ENCODE measurements at regions not wholly inside any gene's neighbourhood (a gene's known extent, or its start where the extent isn't known, plus 50 kb on each side); places are given as distances from the start of the nearest gene placed in this dataset.

GRCh38 chr2:76446872-76447271 is 736.2 kb upstream of the GCFC2 start:
- no peak for ATAC-seq (ENCODE audit: low read depth)
- no peaks in the 10 kb centered on the region for H3K36me3 ChIP-seq (ENCODE audit: low read depth)
- H3K27ac ChIP-seq (ENCODE audit: poor library complexity, severe bottlenecking), result no peak overlapping the region
- no peaks in the 10 kb centered on the region for H3K4me1 ChIP-seq (ENCODE audit: insufficient read depth, poor library complexity, severe bottlenecking)
- no peaks in the 10 kb centered on the region for H3K9me3 ChIP-seq (ENCODE audit: severe bottlenecking)
- H3K27me3 ChIP-seq (ENCODE audit: insufficient read depth, poor library complexity, severe bottlenecking), result no peaks in the 10 kb centered on the region
- no peak for DNase-seq (ENCODE audit: low spot score)
- no peak overlapping the region for H3K4me3 ChIP-seq (ENCODE audit: severe bottlenecking)
- no peak for TF ChIP-seq CTCF (IDR thresholded peaks at IDR 0.05; ENCODE audit: poor library complexity, severe bottlenecking)

GRCh38 chr2:76445880-76446279 is 735.2 kb upstream of the GCFC2 start:
- Histone ChIP-seq H3K36me3 (ENCODE audit: low read depth) (no peaks in the 10 kb centered on the region), H3K4me3 (ENCODE audit: severe bottlenecking) (no peak overlapping the region), H3K4me1 (ENCODE audit: insufficient read depth, poor library complexity, severe bottlenecking) (no peaks in the 10 kb centered on the region), H3K27ac (ENCODE audit: poor library complexity, severe bottlenecking) (no peak overlapping the region), H3K9me3 (ENCODE audit: severe bottlenecking) (no peaks in the 10 kb centered on the region), H3K27me3 (ENCODE audit: insufficient read depth, poor library complexity, severe bottlenecking) (no peaks in the 10 kb centered on the region)
- no peak for ATAC-seq (ENCODE audit: low read depth)
- DNase-seq (ENCODE audit: low spot score), result no peak
- TF ChIP-seq CTCF (IDR thresholded peaks at IDR 0.05; ENCODE audit: poor library complexity, severe bottlenecking), result no peak

GRCh38 chr2:76444732-76445131 is 734.0 kb upstream of the GCFC2 start:
- H3K27ac ChIP-seq (ENCODE audit: poor library complexity, severe bottlenecking), result no peak overlapping the region
- no peak overlapping the region for H3K4me3 ChIP-seq (ENCODE audit: severe bottlenecking)
- no peak for TF ChIP-seq CTCF (IDR thresholded peaks at IDR 0.05; ENCODE audit: poor library complexity, severe bottlenecking)
- H3K36me3 ChIP-seq (ENCODE audit: low read depth), result no peaks in the 10 kb centered on the region
- no peaks in the 10 kb centered on the region for H3K9me3 ChIP-seq (ENCODE audit: severe bottlenecking)
- ATAC-seq (ENCODE audit: low read depth), result no peak
- H3K4me1 ChIP-seq (ENCODE audit: insufficient read depth, poor library complexity, severe bottlenecking), result no peaks in the 10 kb centered on the region
- H3K27me3 ChIP-seq (ENCODE audit: insufficient read depth, poor library complexity, severe bottlenecking), result no peaks in the 10 kb centered on the region
- DNase-seq (ENCODE audit: low spot score), result no peak

- DNase-seq (ENCODE audit: low spot score), result no peak
- H3K4me1 ChIP-seq (ENCODE audit: insufficient read depth, poor library complexity, severe bottlenecking), result no peaks in the 10 kb centered on the region
- H3K4me3 ChIP-seq (ENCODE audit: severe bottlenecking), result no peak overlapping the region
- H3K27me3 ChIP-seq (ENCODE audit: insufficient read depth, poor library complexity, severe bottlenecking), result no peaks in the 10 kb centered on the region
- no peak overlapping the region for H3K27ac ChIP-seq (ENCODE audit: poor library complexity, severe bottlenecking)
- H3K9me3 ChIP-seq (ENCODE audit: severe bottlenecking), result no peaks in the 10 kb centered on the region
- ATAC-seq (ENCODE audit: low read depth), result no peak
- H3K36me3 ChIP-seq (ENCODE audit: low read depth), result no peaks in the 10 kb centered on the region
- no peak for TF ChIP-seq CTCF (IDR thresholded peaks at IDR 0.05; ENCODE audit: poor library complexity, severe bottlenecking)
Measured at GRCh38 chr2:76437564-76437963, 726.8 kb upstream of the GCFC2 start.

GRCh38 chr2:76429374-76429773 is 718.7 kb upstream of the GCFC2 start:
- Histone ChIP-seq H3K4me3 (ENCODE audit: severe bottlenecking) (no peak overlapping the region), H3K27me3 (ENCODE audit: insufficient read depth, poor library complexity, severe bottlenecking) (no peaks in the 10 kb centered on the region), H3K36me3 (ENCODE audit: low read depth) (no peaks in the 10 kb centered on the region), H3K27ac (ENCODE audit: poor library complexity, severe bottlenecking) (no peak overlapping the region), H3K4me1 (ENCODE audit: insufficient read depth, poor library complexity, severe bottlenecking) (no peaks in the 10 kb centered on the region), H3K9me3 (ENCODE audit: severe bottlenecking) (no peaks in the 10 kb centered on the region)
- TF ChIP-seq CTCF (IDR thresholded peaks at IDR 0.05; ENCODE audit: poor library complexity, severe bottlenecking), result no peak
- no peak for DNase-seq (ENCODE audit: low spot score)
- ATAC-seq (ENCODE audit: low read depth), result no peak
